GM23248 (cell line): ENCODE measurements at regions not wholly inside any gene's neighbourhood (a gene's known extent, or its start where the extent isn't known, plus 50 kb on each side); places are given as distances from the start of the nearest gene placed in this dataset.

Experiments
- EZH2 ChIP-seq: fragments of 200-600 bp; sonication (generic); IDR thresholded peaks from 2 replicates; pipeline ENCODE4 v1.6.1; 2018; ENCODE audit warnings: antibody characterized with exemption, mild to moderate bottlenecking; ENCODE audit not compliant: insufficient read depth, poor library complexity, severe bottlenecking
- EZH2phosphoT487 ChIP-seq: fragments of 200-600 bp; sonication (generic); IDR thresholded peaks from 2 replicates; pipeline ENCODE4 v1.6.1; 2018; ENCODE audit warnings: antibody characterized with exemption, moderate library complexity, mild to moderate bottlenecking, low read depth; ENCODE audit not compliant: insufficient read depth

- no peak for TF ChIP-seq EZH2
- no peak for TF ChIP-seq EZH2phosphoT487
These were observed 126.9 kb downstream of the SPRY2 start for GRCh38 chr13:80214050-80214449.
